ENCODE measurements at regions not wholly inside any gene's neighbourhood (a gene's known extent, or its start where the extent isn't known, plus 50 kb on each side); places are given as distances from the start of the nearest gene placed in this dataset.

GRCh38 chr4:166662266-166662843 lies 571.9 kb downstream of the SPOCK3 start:
- TF ChIP-seq CTCF (IDR thresholded peaks at IDR 0.05) (no peak), EZH2phosphoT487 (IDR thresholded peaks at IDR 0.05) (no peak), EZH2 (IDR thresholded peaks at IDR 0.05) (no peak)
